ENCODE measurements at regions not wholly inside any gene's neighbourhood (a gene's known extent, or its start where the extent isn't known, plus 50 kb on each side); places are given as distances from the start of the nearest gene placed in this dataset.
"Not testable (repeated sequence)": the region's sequence is repeated elsewhere in the genome, so short reads cannot be mapped to it uniquely, and the experiment has no call there.

DNA sequence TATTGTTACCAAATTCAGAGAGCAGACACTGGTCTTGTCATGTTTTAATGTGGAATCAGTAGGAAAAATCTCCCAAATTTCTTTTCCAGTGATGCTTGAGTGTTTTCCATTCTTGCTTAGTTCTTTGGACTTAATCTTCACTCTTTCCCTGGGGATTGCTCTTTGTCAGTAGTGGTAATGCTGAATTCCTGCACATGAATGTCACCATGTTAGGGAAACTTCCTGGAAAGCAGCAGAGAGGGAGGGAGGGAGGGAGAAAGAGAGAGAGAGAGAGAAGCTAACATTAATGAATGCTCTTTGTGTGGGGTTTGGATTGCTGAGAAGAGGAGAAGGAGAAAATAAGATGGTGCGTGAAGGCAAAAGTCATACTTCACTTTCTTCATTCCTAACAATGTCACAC, 295.3 kb upstream of the COBL start:
- no CpG with 5 or more reads among the region's 1 CpG for WGBS (ENCODE audit: extremely low coverage, insufficient coverage, low lambda C conversion rate)
- no peaks in the 10 kb centered on the region for H3K27me3 ChIP-seq (ENCODE audit: insufficient read depth, low read length, poor library complexity)

DNA sequence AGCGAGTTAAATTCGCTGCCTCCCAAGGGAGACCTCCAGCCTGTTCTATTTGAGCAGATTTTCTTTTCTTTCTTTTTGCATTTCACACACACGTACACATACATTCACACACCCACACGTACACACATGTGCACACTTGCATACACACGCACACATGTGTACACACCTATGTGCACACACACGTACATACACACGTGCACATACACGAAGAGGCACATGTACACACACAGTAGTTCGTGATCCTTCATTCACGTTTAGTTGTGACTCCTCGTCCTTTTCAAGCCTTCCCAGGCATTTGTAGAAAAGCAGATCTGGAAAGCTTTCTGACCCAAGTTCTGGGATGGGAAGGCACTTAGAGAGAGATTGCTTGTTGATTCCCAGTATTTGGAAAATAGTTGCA, 290.8 kb upstream of the COBL start:
- Histone ChIP-seq H3K18ac (ENCODE audit: low read length) (no peak overlapping the region), H4K5ac (ENCODE audit: low read length) (no peak overlapping the region), H3K4me3 (ENCODE audit: low read length) (no peak overlapping the region), H3K36me3 (ENCODE audit: control insufficient read depth, insufficient read depth, low read length) (no peaks in the 10 kb centered on the region), H2BK120ac (ENCODE audit: low read depth, low read length) (no peak overlapping the region), H4K8ac (ENCODE audit: low read depth, low read length) (no peak overlapping the region), H3K56ac (ENCODE audit: low read length) (no peak overlapping the region), H2BK15ac (replicated peaks; ENCODE audit: low read depth) (no peak overlapping the region), H2AK5ac (ENCODE audit: low read length) (no peak overlapping the region), H3K4me2 (ENCODE audit: low read length) (no peak overlapping the region), H3K27ac (ENCODE audit: low read depth, low read length) (no peak overlapping the region), H3K4me1 (ENCODE audit: control insufficient read depth, low read depth, low read length) (no peaks in the 10 kb centered on the region), H3K79me2 (ENCODE audit: control insufficient read depth, insufficient read depth, low read length) (no peaks in the 10 kb centered on the region), H3K23ac (ENCODE audit: low read length) (no peak overlapping the region), H2BK5ac (ENCODE audit: low read length) (no peak overlapping the region), H3K4ac (ENCODE audit: low read depth, low read length) (no peak overlapping the region), H3K27me3 (ENCODE audit: insufficient read depth, low read length, poor library complexity) (no peaks in the 10 kb centered on the region), H3K9ac (ENCODE audit: low read length) (no peak overlapping the region), H3K79me1 (ENCODE audit: low read length) (no peaks in the 10 kb centered on the region)
- DNase-seq: no peak
- no CpG with 5 or more reads among the region's 11 CpGs for WGBS (ENCODE audit: extremely low coverage, insufficient coverage, low lambda C conversion rate)

More for the DNA sequence above, 295.3 kb upstream of the COBL start:
- Histone ChIP-seq H3K23ac (ENCODE audit: low read length) (no peak overlapping the region), H3K27ac (ENCODE audit: low read depth, low read length) (no peak overlapping the region), H3K4ac (ENCODE audit: low read depth, low read length) (no peak overlapping the region), H2AK5ac (ENCODE audit: low read length) (no peak overlapping the region), H4K5ac (ENCODE audit: low read length) (no peak overlapping the region), H3K36me3 (ENCODE audit: control insufficient read depth, insufficient read depth, low read length) (no peaks in the 10 kb centered on the region), H3K79me1 (ENCODE audit: low read length) (no peaks in the 10 kb centered on the region), H3K18ac (ENCODE audit: low read length) (no peak overlapping the region), H3K56ac (ENCODE audit: low read length) (no peak overlapping the region), H3K79me2 (ENCODE audit: control insufficient read depth, insufficient read depth, low read length) (no peaks in the 10 kb centered on the region), H3K4me1 (ENCODE audit: control insufficient read depth, low read depth, low read length) (no peaks in the 10 kb centered on the region), H3K4me2 (ENCODE audit: low read length) (no peak overlapping the region), H3K9ac (ENCODE audit: low read length) (no peak overlapping the region), H2BK120ac (ENCODE audit: low read depth, low read length) (no peak overlapping the region), H4K8ac (ENCODE audit: low read depth, low read length) (no peak overlapping the region), H2BK5ac (ENCODE audit: low read length) (no peak overlapping the region), H2BK15ac (replicated peaks; ENCODE audit: low read depth) (no peak overlapping the region), H3K4me3 (ENCODE audit: low read length) (no peak overlapping the region)
- DNase-seq: peak; percentile 59

DNA sequence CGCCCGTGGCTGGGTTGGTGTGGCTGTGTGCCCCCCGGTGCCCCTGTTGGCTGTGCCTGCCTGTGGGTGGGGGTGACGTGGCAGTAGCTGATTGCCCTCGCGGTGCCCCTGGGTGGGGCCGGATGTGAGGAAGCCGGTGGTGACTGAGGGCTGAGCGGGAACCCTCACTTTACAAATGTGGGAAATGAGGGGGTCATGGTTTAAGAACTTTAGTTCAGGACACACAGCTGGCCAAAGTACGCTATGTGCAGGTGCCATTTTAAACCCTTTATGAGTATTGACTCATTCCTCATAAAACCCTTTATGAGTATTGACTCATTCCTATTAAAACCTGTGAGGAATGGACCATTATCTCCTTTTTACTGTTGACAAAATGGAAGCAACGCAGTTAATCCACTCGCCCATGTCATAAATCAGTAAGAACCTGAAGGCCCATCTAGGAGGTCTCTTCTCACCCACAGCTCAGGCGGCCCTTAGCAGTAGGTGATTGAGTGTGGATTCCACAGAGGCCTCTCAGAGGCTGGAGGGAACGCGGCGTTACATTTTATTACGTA, 290.1 kb upstream of the COBL start:
- no peak overlapping the region for H2BK15ac ChIP-seq (replicated peaks; ENCODE audit: low read depth)
- no CpG with 5 or more reads among the region's 17 CpGs for WGBS (ENCODE audit: extremely low coverage, insufficient coverage, low lambda C conversion rate)
- H3K9ac ChIP-seq (ENCODE audit: low read length): no peak overlapping the region
- no peak overlapping the region for H4K8ac ChIP-seq (ENCODE audit: low read depth, low read length)
- DNase-seq: no peak
- no peak overlapping the region for H3K4me3 ChIP-seq (ENCODE audit: low read length)
- no peaks in the 10 kb centered on the region for H3K79me2 ChIP-seq (ENCODE audit: control insufficient read depth, insufficient read depth, low read length)
- H2AK5ac ChIP-seq (ENCODE audit: low read length): no peak overlapping the region
- H3K79me1 ChIP-seq (ENCODE audit: low read length): no peaks in the 10 kb centered on the region
- no peak overlapping the region for H3K4ac ChIP-seq (ENCODE audit: low read depth, low read length)
- no peak overlapping the region for H3K4me2 ChIP-seq (ENCODE audit: low read length)
- no peak overlapping the region for H3K56ac ChIP-seq (ENCODE audit: low read length)
- no peaks in the 10 kb centered on the region for H3K27me3 ChIP-seq (ENCODE audit: insufficient read depth, low read length, poor library complexity)
- no peak overlapping the region for H2BK120ac ChIP-seq (ENCODE audit: low read depth, low read length)
- H3K23ac ChIP-seq (ENCODE audit: low read length): no peak overlapping the region
- H4K5ac ChIP-seq (ENCODE audit: low read length): no peak overlapping the region
- H2BK5ac ChIP-seq (ENCODE audit: low read length): no peak overlapping the region
- H3K36me3 ChIP-seq (ENCODE audit: control insufficient read depth, insufficient read depth, low read length): no peaks in the 10 kb centered on the region
- no peaks in the 10 kb centered on the region for H3K4me1 ChIP-seq (ENCODE audit: control insufficient read depth, low read depth, low read length)
- H3K27ac ChIP-seq (ENCODE audit: low read depth, low read length): no peak overlapping the region
- no peak overlapping the region for H3K18ac ChIP-seq (ENCODE audit: low read length)

- Histone ChIP-seq H2BK5ac (ENCODE audit: low read length) (no peak overlapping the region), H3K4me3 (ENCODE audit: low read length) (no peak overlapping the region), H3K36me3 (ENCODE audit: control insufficient read depth, insufficient read depth, low read length) (no peaks in the 10 kb centered on the region), H3K79me1 (ENCODE audit: low read length) (no peaks in the 10 kb centered on the region), H3K18ac (ENCODE audit: low read length) (no peak overlapping the region), H3K4ac (ENCODE audit: low read depth, low read length) (no peak overlapping the region), H3K9ac (ENCODE audit: low read length) (no peak overlapping the region), H3K27me3 (ENCODE audit: insufficient read depth, low read length, poor library complexity) (no peaks in the 10 kb centered on the region), H2AK5ac (ENCODE audit: low read length) (no peak overlapping the region), H3K79me2 (ENCODE audit: control insufficient read depth, insufficient read depth, low read length) (no peaks in the 10 kb centered on the region), H3K27ac (ENCODE audit: low read depth, low read length) (no peak overlapping the region), H3K4me2 (ENCODE audit: low read length) (no peak overlapping the region), H3K4me1 (ENCODE audit: control insufficient read depth, low read depth, low read length) (no peaks in the 10 kb centered on the region), H4K8ac (ENCODE audit: low read depth, low read length) (no peak overlapping the region), H3K23ac (ENCODE audit: low read length) (no peak overlapping the region), H2BK15ac (replicated peaks; ENCODE audit: low read depth) (no peak overlapping the region), H4K5ac (ENCODE audit: low read length) (no peak overlapping the region), H2BK120ac (ENCODE audit: low read depth, low read length) (no peak overlapping the region), H3K56ac (ENCODE audit: low read length) (no peak overlapping the region)
- no CpG with 5 or more reads among the region's 2 CpGs for WGBS (ENCODE audit: extremely low coverage, insufficient coverage, low lambda C conversion rate)
- DNase-seq: no peak
Measured at GRCh38 chr7:51602376-51602775, 285.8 kb upstream of the COBL start.

DNA sequence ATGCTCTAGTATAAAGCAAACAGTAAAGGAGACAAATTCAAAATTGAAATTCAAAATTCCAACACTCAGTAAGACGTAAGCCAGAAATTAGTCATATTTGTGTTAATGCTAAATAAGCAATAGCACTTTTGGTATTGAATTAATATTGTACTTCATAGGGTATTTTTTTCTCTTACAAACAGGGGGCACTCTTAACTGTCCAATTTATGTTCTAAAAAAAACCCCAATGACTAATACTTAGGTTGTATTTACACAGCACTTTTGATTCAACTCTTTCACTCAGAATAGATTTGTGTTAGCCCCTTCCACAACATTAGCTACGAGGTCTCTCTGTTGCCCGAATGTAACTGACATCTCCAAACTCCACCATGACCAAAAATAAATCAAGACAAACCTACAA, 284.9 kb upstream of the COBL start:
- Histone ChIP-seq H3K4me2 (ENCODE audit: low read length) (no peak overlapping the region), H2BK15ac (replicated peaks; ENCODE audit: low read depth) (no peak overlapping the region), H3K56ac (ENCODE audit: low read length) (no peak overlapping the region), H4K5ac (ENCODE audit: low read length) (no peak overlapping the region), H3K4ac (ENCODE audit: low read depth, low read length) (no peak overlapping the region), H3K27me3 (ENCODE audit: insufficient read depth, low read length, poor library complexity) (no peaks in the 10 kb centered on the region), H3K27ac (ENCODE audit: low read depth, low read length) (no peak overlapping the region), H2AK5ac (ENCODE audit: low read length) (no peak overlapping the region), H3K79me2 (ENCODE audit: control insufficient read depth, insufficient read depth, low read length) (no peaks in the 10 kb centered on the region), H3K23ac (ENCODE audit: low read length) (no peak overlapping the region), H2BK120ac (ENCODE audit: low read depth, low read length) (no peak overlapping the region), H3K79me1 (ENCODE audit: low read length) (no peaks in the 10 kb centered on the region), H3K4me3 (ENCODE audit: low read length) (no peak overlapping the region), H3K4me1 (ENCODE audit: control insufficient read depth, low read depth, low read length) (no peaks in the 10 kb centered on the region), H2BK5ac (ENCODE audit: low read length) (no peak overlapping the region), H4K8ac (ENCODE audit: low read depth, low read length) (no peak overlapping the region), H3K9ac (ENCODE audit: low read length) (no peak overlapping the region), H3K36me3 (ENCODE audit: control insufficient read depth, insufficient read depth, low read length) (no peaks in the 10 kb centered on the region), H3K18ac (ENCODE audit: low read length) (no peak overlapping the region)
- no peak for DNase-seq
- no CpG with 5 or more reads among the region's 3 CpGs for WGBS (ENCODE audit: extremely low coverage, insufficient coverage, low lambda C conversion rate)

DNA sequence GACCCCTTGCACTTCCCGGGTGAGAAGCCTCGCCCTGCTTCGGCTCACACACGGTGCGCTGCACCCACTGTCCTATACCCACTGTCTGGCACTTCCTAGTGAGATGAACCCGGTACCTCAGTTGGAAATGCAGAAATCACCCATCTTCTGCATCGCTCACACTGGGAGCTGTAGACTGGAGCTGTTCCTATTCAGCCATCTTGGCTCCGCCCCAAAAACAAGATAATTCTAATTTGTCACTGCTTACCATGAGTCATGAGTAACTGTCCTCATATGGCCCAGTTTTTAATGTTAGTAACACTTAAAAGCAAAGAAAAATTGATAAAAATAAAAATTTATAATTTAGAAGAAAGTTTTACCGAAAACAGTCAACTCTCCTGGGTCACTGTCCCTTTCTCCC, 283.3 kb upstream of the COBL start:
- not testable (repeated sequence) for H3K56ac ChIP-seq (ENCODE audit: low read length); H4K8ac ChIP-seq (ENCODE audit: low read depth, low read length); H3K4me1 ChIP-seq (ENCODE audit: control insufficient read depth, low read depth, low read length); H3K4me2 ChIP-seq (ENCODE audit: low read length); H3K79me2 ChIP-seq (ENCODE audit: control insufficient read depth, insufficient read depth, low read length); H2AK5ac ChIP-seq (ENCODE audit: low read length); H3K36me3 ChIP-seq (ENCODE audit: control insufficient read depth, insufficient read depth, low read length); H3K27ac ChIP-seq (ENCODE audit: low read depth, low read length); H3K27me3 ChIP-seq (ENCODE audit: insufficient read depth, low read length, poor library complexity); H3K23ac ChIP-seq (ENCODE audit: low read length); H3K4ac ChIP-seq (ENCODE audit: low read depth, low read length); H2BK5ac ChIP-seq (ENCODE audit: low read length); H3K9ac ChIP-seq (ENCODE audit: low read length); H3K79me1 ChIP-seq (ENCODE audit: low read length); H2BK120ac ChIP-seq (ENCODE audit: low read depth, low read length); DNase-seq; H2BK15ac ChIP-seq (replicated peaks; ENCODE audit: low read depth); H4K5ac ChIP-seq (ENCODE audit: low read length); H3K4me3 ChIP-seq (ENCODE audit: low read length); H3K18ac ChIP-seq (ENCODE audit: low read length)
- no CpG with 5 or more reads among the region's 9 CpGs for WGBS (ENCODE audit: extremely low coverage, insufficient coverage, low lambda C conversion rate)
